Endothelial cell of umbilical vein (primary cell): ENCODE measurements at regions not wholly inside any gene's neighbourhood (a gene's known extent, or its start where the extent isn't known, plus 50 kb on each side); places are given as distances from the start of the nearest gene placed in this dataset.

ENCODE experiments used
- BruUV-seq: library from RNA; stranded (reverse); fragments of 400-500 nt; replicated peaks from 2 replicates; lab custom pipeline; 2021; lab: Mats Ljungman, UMichigan
- CTCF ChIA-PET: fragments of 300-600, 350-600 bp; sonication (Branson Sonifier 250); formaldehyde crosslinking; loops from one replicate; lab custom pipeline; 2021; ENCODE audit warnings: antibody characterized with exemption, inconsistent platforms; lab: Charles Lee
- POLR2A ChIA-PET: fragments of 300-600, 350-600 bp; sonication (Branson Sonifier 250); formaldehyde crosslinking; loops from one replicate; lab custom pipeline; 2021; ENCODE audit warnings: antibody characterized with exemption, inconsistent platforms; lab: Charles Lee
- DNase-seq: peaks from one replicate; pipeline ENCODE4 v3.0.0-alpha.2; 2011; ENCODE audit warnings: low read depth, low spot score
- FAIRE-seq: peaks from 2 replicates; lab custom pipeline; 2011; peaks lifted over from hg19 to GRCh38; lab: Jason Lieb, UNC
- H2AFZ ChIP-seq: 2 replicates; pipeline ENCODE4 v1.6.0; 2012; ENCODE audit warnings: low read depth, low read length, control low read depth, inconsistent platforms
- H3K27ac ChIP-seq: 2 replicates; pipeline ENCODE4 v1.5.1; 2011; ENCODE audit warnings: low read depth, mild to moderate bottlenecking, control low read depth, low read length, moderate library complexity; ENCODE audit not compliant: insufficient read depth
- H3K27me3 ChIP-seq, 2 experiments: 2 replicates each; pipeline versions ENCODE4 v1.6.0 to v1.6.1; 2011; ENCODE audit warnings: low read length in 2 of 2, mixed read lengths in 1 of 2; ENCODE audit not compliant: control insufficient read depth in 2 of 2, insufficient read depth in 2 of 2
- H3K36me3 ChIP-seq, 2 experiments: 2 replicates in 1 of 2; 3 replicates in 1 of 2; pipeline ENCODE4 v1.5.1; 2011; ENCODE audit warnings: low read length in 2 of 2, mild to moderate bottlenecking in 1 of 2, moderate library complexity in 1 of 2; ENCODE audit not compliant: control insufficient read depth in 2 of 2, insufficient read depth in 2 of 2; ENCODE audit errors: extremely low read depth in 1 of 2
- H3K4me1 ChIP-seq: 3 replicates; pipeline ENCODE4 v1.5.1; 2011; ENCODE audit warnings: mild to moderate bottlenecking, low read length; ENCODE audit not compliant: control insufficient read depth, insufficient read depth; ENCODE audit errors: extremely low read depth
- H3K4me2 ChIP-seq: 2 replicates; pipeline ENCODE4 v1.6.1; 2011; ENCODE audit warnings: low read length, control low read depth, mixed read lengths; ENCODE audit not compliant: insufficient read depth
- H3K4me3 ChIP-seq, 3 experiments: fragments of 200-600 bp in 1 of 3; sonication (generic), shearing (Covaris generic) in 1 of 3; replicated peaks in 1 of 3; 2 replicates each; pipeline ENCODE4 v1.5.1; 2011 to 2016; ENCODE audit warnings: control low read depth in 3 of 3, low read length in 3 of 3, mild to moderate bottlenecking in 2 of 3, inconsistent platforms in 1 of 3, low read depth in 1 of 3, moderate library complexity in 1 of 3; ENCODE audit not compliant: insufficient read depth in 1 of 3
- H3K79me2 ChIP-seq: 2 replicates; pipeline ENCODE4 v1.6.0; 2012; ENCODE audit warnings: low read length, inconsistent platforms; ENCODE audit not compliant: control insufficient read depth, insufficient read depth
- H3K9ac ChIP-seq: replicated peaks from 2 replicates; pipeline ENCODE3; 2011; ENCODE audit warnings: low read length, control low read depth; ENCODE audit not compliant: insufficient read depth; ENCODE audit errors: extremely low read depth
- H3K9me1 ChIP-seq: replicated peaks from 3 replicates; pipeline ENCODE4 v1.6.0; 2011; ENCODE audit warnings: mild to moderate bottlenecking, low read length; ENCODE audit not compliant: control insufficient read depth, insufficient read depth; ENCODE audit errors: extremely low read depth
- H3K9me3 ChIP-seq: replicated peaks from 2 replicates; pipeline ENCODE4 v1.5.1; 2012; ENCODE audit warnings: low read length, inconsistent platforms; ENCODE audit not compliant: control insufficient read depth, insufficient read depth
- H4K20me1 ChIP-seq: replicated peaks from 2 replicates; pipeline ENCODE3; 2011; ENCODE audit warnings: mild to moderate bottlenecking, low read length; ENCODE audit not compliant: control insufficient read depth, insufficient read depth; ENCODE audit errors: extremely low read depth
- EZH2 ChIP-seq: IDR thresholded peaks from 2 replicates; pipeline ENCODE4 v1.6.1; 2012; ENCODE audit warnings: borderline replicate concordance, low read depth, mild to moderate bottlenecking, moderate library complexity, low read length, inconsistent platforms; ENCODE audit not compliant: severe bottlenecking
- FOS ChIP-seq: IDR thresholded peaks from 2 replicates; pipeline ENCODE4 v1.6.1; 2011; ENCODE audit warnings: mild to moderate bottlenecking, low read length, moderate library complexity, borderline replicate concordance; ENCODE audit not compliant: insufficient read depth
- GATA2 ChIP-seq: IDR thresholded peaks from 2 replicates; pipeline ENCODE4 v1.7.0; 2011; ENCODE audit warnings: low read depth, mild to moderate bottlenecking, moderate library complexity, mixed read lengths, low read length; ENCODE audit not compliant: insufficient read length, insufficient read depth
- JUN ChIP-seq: IDR thresholded peaks from 2 replicates; pipeline ENCODE4 v1.6.1; 2011; ENCODE audit warnings: borderline replicate concordance, low read depth; ENCODE audit not compliant: insufficient read length, insufficient read depth
- MYC ChIP-seq: IDR thresholded peaks from one replicate; pipeline ENCODE4 v1.6.1; 2011; ENCODE audit warnings: mild to moderate bottlenecking, low read depth, low read length
- POLR2A ChIP-seq: IDR thresholded peaks from 2 replicates; pipeline ENCODE4 v1.6.1; 2012; ENCODE audit warnings: low read depth, mild to moderate bottlenecking, control low read depth, low read length
- POLR2AphosphoS5 ChIP-seq: IDR thresholded peaks from 2 replicates; pipeline ENCODE4 v1.6.1; 2012; ENCODE audit warnings: low read depth, mild to moderate bottlenecking, control low read depth, low read length, moderate library complexity; ENCODE audit not compliant: insufficient read depth
- dilution Hi-C: fragments of 300-500 bp; cut with MboI; formaldehyde crosslinking; loops from one replicate; pipeline ENCODE4 v1.15.0; 2019; ENCODE audit warnings: low sequenced_read_pairs; ENCODE audit not compliant: extremely low pct_ligation_motif_present
- intact Hi-C: fragments of 100-400 bp; cut with micrococcal nuclease; formaldehyde crosslinking; loops from one replicate; pipeline ENCODE4 v1.10.0; 2022
- TF ChIP-seq, protein P1 (sequence below): IDR thresholded peaks from 2 replicates; pipeline ENCODE4 v1.6.1; 2011; ENCODE audit not compliant: insufficient read depth, insufficient read length
- TF ChIP-seq, protein P2 (sequence below), 2 donors: IDR thresholded peaks; 1 replicate in 1 of 2; 2 replicates in 1 of 2; pipeline ENCODE4 v1.5.1; 2011; ENCODE audit warnings: low read length in 2 of 2, mild to moderate bottlenecking in 2 of 2, moderate library complexity in 2 of 2, control low read depth in 1 of 2, inconsistent platforms in 1 of 2, low read depth in 1 of 2; ENCODE audit not compliant: insufficient read depth in 1 of 2; ENCODE audit errors: extremely low read depth in 1 of 2

DNA sequence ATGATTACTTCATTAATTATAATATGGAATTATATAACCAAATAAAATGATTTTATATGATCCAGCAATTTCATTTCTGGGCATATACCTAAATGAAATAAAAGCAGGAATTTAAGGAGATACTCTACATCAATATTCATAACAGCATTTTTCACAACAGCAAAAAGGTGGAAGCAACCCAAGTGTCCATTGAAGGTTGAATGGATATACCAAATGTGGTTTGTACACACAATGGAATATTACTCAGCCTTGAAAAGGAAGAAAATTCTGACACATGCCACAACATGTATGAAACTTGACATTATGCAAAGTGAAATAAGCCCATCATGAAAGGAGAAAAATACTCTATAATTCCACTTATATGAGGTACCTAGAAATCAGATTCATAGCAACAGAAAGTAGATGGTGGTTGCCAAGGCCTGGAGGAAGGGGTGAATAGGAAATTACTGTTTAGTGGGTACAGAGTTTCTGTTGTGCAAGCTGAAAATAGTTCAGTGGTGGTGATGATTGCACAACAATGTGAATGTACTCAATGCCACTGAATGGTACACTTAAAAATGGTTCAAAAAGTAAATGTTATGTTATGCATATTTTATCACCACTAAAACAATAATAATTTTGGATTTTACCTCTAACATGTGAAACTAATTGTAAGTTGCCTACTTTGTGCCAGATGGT lies 471.5 kb downstream of the SPRY1 start:
- TF ChIP-seq POLR2AphosphoS5 (no peak), FOS (no peak), POLR2A (no peak), MYC (no peak), EZH2 (no peak), JUN (no peak), GATA2 (no peak)
- TF ChIP-seq, protein P1, sequence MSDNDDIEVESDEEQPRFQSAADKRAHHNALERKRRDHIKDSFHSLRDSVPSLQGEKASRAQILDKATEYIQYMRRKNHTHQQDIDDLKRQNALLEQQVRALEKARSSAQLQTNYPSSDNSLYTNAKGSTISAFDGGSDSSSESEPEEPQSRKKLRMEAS, result no peak
- TF ChIP-seq, protein P2, sequence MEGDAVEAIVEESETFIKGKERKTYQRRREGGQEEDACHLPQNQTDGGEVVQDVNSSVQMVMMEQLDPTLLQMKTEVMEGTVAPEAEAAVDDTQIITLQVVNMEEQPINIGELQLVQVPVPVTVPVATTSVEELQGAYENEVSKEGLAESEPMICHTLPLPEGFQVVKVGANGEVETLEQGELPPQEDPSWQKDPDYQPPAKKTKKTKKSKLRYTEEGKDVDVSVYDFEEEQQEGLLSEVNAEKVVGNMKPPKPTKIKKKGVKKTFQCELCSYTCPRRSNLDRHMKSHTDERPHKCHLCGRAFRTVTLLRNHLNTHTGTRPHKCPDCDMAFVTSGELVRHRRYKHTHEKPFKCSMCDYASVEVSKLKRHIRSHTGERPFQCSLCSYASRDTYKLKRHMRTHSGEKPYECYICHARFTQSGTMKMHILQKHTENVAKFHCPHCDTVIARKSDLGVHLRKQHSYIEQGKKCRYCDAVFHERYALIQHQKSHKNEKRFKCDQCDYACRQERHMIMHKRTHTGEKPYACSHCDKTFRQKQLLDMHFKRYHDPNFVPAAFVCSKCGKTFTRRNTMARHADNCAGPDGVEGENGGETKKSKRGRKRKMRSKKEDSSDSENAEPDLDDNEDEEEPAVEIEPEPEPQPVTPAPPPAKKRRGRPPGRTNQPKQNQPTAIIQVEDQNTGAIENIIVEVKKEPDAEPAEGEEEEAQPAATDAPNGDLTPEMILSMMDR (IDR thresholded peaks at IDR 0.05; ENCODE audit: extremely low read depth in 1 of 2, insufficient read depth in 1 of 2, low read depth in 1 of 2, low read length in 2 of 2), result no peak
- no peaks in the 10 kb centered on the region for H3K9me1 ChIP-seq
- no peak for DNase-seq
- no peaks in the 10 kb centered on the region for H3K9me3 ChIP-seq
- BruUV-seq, result no TSS peak
- dilution Hi-C loops (no loop called here), intact Hi-C loops (no loop called here)
- H3K36me3 ChIP-seq, result no peaks in the 10 kb centered on the region
- no peak overlapping the region for H3K4me3 ChIP-seq
- no peak overlapping the region for H2AFZ ChIP-seq
- no peaks in the 10 kb centered on the region for H3K27me3 ChIP-seq
- H3K4me2 ChIP-seq, result no peak overlapping the region
- H3K79me2 ChIP-seq, result no peaks in the 10 kb centered on the region
- POLR2A ChIA-PET, result no interaction called here
- FAIRE-seq, result no peak
- no peaks in the 10 kb centered on the region for H4K20me1 ChIP-seq
- no peak overlapping the region for H3K27ac ChIP-seq
- CTCF ChIA-PET, result no interaction called here
- H3K9ac ChIP-seq, result no peak overlapping the region
- no peaks in the 10 kb centered on the region for H3K4me1 ChIP-seq
